Activated T-helper 1 cell treated with anti-CD3 and anti-CD28 coated beads, Interleukin-2, amount 50 U/mL, for 16 hours (primary cell): ENCODE measurements at regions not wholly inside any gene's neighbourhood (a gene's known extent, or its start where the extent isn't known, plus 50 kb on each side); places are given as distances from the start of the nearest gene placed in this dataset.

Experiments used
- DNase-seq, 2 donors: peaks; one replicate each; pipeline ENCODE4 v3.0.0-alpha.2; 2020; ENCODE audit warnings: low read depth in 1 of 2, low spot score in 1 of 2

DNA sequence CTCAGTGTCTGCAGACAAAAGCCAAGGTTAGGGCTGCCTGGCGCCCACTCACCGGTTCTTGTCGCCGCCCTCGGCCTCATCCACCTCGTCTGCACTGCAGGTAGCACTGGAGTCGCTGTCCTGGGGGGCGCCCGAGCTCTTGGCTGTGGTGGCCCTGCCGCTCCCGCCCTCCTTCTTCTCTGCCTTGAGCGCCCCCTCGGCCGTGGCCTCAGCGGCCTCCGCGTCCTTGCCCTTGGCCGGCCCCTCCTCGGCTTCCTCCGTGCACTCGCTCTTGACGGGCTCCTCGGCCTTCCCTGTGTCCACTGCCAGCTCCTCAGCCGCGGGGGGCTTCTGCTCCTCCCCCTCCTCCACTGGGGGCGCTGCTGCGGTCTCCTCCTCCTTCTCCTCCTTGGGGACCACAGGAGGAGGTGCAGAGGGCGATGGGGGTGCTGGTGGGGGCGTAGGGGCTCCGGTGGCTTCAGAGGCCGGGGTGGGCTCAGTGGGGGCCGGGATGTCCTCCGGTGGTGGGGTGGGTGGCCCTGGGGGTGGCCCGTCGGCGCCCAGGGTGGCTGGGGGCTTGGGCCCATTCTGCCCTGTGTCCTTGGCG, 77.2 kb downstream of the RFLNA start:
- no peak for DNase-seq

DNA sequence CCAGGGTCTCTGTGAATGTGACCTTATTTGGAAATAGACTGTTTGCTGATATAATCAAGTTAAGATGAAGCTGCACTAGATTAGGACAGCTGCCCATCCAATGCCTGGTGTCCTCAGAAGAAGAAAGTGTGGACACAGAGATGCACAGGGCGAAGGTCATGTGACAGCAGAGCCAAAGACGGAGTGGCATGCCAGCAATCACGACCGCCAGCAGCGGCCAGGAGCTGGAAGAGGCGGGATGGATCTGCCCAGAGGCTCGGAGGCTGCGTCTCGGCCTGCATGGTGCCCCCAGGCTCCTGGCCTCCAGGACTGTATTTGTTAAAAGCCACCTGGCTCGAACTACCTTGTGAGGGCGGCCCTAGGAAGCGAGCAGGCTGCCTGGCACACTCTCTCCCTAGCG, 76.5 kb downstream of the RFLNA start:
- no peak for DNase-seq

DNA sequence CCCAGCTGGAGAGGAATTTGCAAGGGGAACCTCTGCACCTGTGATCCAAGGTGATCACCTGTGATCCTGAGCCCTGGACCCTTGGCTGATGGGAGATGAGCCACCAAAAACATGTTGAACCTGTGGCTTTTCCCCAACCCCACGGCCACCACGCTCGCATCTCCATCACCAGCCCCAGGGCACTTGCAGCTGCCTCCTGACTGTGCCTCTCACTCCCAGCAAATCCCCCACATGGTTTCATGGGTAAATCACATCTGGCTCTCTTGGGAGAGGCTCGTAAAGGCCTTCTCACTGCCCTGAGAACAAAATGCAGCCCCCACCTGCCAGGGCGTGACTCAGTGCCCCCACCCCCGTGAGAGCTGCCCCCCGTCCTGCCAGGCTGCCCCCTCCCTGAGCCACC, 76.0 kb downstream of the RFLNA start:
- no peak for DNase-seq

DNA sequence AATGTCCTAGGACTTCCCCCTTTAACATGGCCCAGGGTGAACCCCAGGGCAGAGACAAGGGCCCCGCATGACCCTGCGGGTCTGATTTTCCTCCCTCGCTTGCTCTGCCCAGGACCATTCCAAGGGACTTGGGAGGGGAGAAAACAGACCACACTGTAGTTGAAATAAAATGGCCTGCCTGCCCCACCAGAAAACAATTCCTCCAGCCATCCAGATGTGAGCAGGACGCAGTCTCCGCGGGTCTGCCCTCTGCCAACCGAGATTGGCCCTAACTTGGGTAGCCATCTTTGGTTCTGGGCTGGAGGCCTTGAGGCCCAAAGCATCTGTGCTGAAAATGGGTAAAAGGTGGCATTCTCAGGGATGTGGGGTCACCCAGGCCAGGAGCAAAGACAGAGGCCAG, 75.5 kb downstream of the RFLNA start:
- DNase-seq = no peak

DNA sequence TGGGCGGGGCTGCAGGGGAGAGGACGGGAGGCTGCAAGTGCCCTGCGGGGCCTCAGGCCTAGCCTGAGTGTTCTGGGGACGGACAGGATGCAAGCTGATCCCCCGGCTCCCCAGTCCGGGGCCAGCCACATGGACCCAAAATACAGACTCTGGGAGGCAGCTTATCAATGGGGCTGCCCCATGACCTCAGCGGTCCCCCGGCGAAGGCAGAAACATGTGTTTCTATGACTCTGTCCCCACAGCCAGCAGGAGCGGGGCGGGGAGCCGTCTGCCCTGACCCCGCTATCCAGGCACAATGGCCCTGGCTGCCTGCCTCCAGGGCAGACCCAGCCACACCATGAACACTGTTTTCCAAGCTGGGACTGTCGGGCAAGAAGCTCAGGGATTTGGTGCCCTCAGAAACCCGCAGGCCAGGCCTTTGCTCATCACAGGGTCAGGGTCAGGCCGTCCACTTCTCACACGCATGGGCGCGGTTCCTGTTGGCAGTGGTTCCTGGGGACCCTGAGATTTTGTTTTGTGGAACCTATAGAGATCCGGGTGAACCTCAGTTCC, 75.0 kb downstream of the RFLNA start:
- no peak for DNase-seq

DNA sequence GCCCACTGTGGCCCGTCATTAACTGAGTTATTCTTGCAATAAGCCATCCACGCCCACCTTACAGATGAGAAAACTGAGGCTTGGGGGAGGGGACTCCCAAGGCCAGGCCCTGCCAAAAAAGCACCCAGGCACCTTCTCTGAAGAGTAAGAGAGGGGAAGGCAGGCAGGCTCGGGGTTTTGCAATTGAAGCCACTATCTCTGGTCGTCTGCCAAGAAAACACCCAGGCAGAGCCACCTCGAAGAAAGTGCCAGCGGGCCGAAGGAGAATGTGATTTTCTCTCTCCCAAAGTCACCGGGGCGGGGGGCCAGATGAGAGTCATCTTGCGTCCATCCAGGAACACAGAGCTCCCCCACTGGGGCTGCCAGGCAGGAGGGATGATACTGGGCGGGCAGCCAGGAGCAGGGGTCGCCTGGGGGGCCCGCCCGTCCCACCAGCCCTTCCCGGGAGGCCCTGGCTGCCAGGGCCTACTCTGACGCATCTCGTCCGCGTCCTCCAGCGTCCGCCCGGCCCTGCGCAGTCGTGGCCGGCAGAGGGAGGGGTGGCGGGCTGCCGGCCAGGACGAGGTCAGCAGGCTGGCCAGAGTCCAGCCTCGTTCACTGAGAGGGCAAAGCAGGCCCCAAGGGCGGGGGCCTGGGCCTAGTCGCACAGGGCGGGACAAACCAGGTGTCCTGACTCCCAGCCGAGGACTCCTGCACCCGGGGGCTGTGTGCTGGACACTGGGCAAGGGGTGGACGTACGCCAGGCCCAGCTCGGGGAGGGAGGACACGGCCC, 74.3 kb downstream of the RFLNA start:
- DNase-seq = no peak

DNA sequence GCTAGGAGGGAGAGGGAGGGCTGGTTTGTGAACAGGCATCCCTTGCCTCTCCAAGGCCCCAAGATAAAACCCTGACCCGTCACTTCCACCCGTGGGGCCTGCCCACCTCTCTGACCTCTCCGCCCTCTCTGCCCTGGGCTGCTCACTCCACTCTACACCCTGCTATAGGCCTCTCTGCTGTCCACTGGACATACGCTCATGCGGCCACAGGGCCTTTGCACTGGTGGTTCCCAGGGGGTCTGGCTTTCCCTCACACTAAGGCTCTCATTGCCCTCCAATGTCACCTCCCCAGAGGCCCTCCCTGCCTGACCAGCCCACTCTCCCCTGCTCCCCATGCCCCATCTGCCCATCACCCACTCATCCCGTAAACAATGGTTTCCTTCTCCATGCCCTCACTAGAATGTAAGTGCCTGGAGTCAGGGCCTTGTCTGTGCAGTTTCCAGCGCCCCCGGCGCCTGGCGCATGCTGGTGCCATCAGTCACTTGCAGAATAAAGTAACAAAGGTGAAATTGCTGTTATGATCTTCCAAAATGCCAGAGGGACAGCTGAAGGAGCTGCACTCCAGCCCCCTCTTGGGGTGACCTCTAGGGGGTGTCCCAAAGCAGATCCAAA, 73.6 kb downstream of the RFLNA start:
- DNase-seq = no peak

DNA sequence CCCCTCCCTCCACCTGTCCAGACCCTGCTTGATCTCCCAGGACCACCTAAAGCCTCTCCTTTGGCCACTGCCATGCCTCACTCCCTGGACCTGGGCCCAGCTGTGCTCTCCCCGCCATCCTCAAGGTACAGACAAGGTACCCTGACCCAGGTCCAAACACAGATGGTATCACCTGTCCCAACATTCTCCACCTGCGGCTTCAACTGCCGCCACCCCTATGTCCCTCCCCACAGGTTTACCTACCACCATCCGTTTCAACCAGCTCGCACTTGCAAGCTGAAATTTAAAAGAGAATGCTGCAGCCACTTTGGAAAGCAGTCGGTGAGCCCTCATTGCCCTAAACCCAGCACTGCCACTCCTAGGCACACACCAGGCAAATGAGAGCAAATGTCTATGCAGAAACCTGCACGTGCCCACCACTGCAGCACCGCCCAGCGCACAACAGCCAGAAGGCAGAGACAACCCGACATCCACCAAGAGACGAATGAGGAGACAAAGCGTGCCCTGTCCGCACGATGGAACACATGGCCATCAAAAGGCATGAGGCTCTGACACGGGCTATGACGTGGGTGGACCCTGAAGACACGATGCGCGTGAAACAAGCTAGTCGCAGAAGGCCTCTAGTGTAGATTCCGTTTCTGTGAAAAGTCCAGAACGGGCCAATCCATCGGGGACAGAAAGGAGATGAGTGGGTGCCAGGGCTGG, 71.0 kb downstream of the RFLNA start:
- no peak for DNase-seq
